K562 (cell line): ENCODE measurements at regions not wholly inside any gene's neighbourhood (a gene's known extent, or its start where the extent isn't known, plus 50 kb on each side); places are given as distances from the start of the nearest gene placed in this dataset.

ENCODE experiments used
- ATAC-seq: fragments of 200-7000 bp; cut with Tn5 transposase; 3 replicates; pipeline ENCODE4 v1.9.1; 2020; ENCODE audit warnings: moderate library complexity
- BruUV-seq: library from RNA; stranded (reverse); fragments of 400-500 nt; replicated peaks from 2 replicates; lab custom pipeline; 2021; lab: Mats Ljungman, UMichigan
- CTCF ChIA-PET: fragments of 300-600 bp; formaldehyde crosslinking; extraction: SDS; loops from one replicate; lab custom pipeline; 2021; ENCODE audit warnings: low intra/inter-chr PET ratio; lab: Yijun Ruan, JAX
- POLR2A ChIA-PET: fragments of 300-600, 350-650 bp; sonication (Branson Sonifier 250); formaldehyde crosslinking; extraction: SDS; loops from one replicate; lab custom pipeline; 2021; ENCODE audit warnings: antibody characterized with exemption, inconsistent platforms; lab: Yijun Ruan, JAX
- DNase-seq, 4 experiments: peaks; one replicate each; pipeline versions ENCODE4 v3.0.0 to v3.0.0-alpha.2; 2011 to 2018; ENCODE audit warnings: low spot score in 3 of 4, mixed read lengths in 3 of 4; ENCODE audit errors: extremely low read depth in 1 of 4
- FAIRE-seq: peaks from 2 replicates; lab custom pipeline; 2011; peaks lifted over from hg19 to GRCh38; lab: Jason Lieb, UNC
- H2AFZ ChIP-seq: 2 replicates; pipeline ENCODE4 v1.6.0; 2011; ENCODE audit warnings: low read depth, low read length, control low read depth, inconsistent platforms
- H3K27ac ChIP-seq: fragments of 200-600 bp; 3 replicates; pipeline ENCODE4 v1.8.0; 2011; ENCODE audit warnings: low read depth, mild to moderate bottlenecking, control low read depth, inconsistent platforms, low read length, moderate library complexity, mixed read lengths; ENCODE audit errors: extremely low read depth
- H3K27me3 ChIP-seq, 2 experiments: fragments of 300-600 bp in 1 of 2; 2 replicates in 1 of 2; 3 replicates in 1 of 2; pipeline versions ENCODE4 v1.6.0 to v1.8.0; 2011; ENCODE audit warnings: inconsistent platforms in 2 of 2, low read length in 2 of 2, mild to moderate bottlenecking in 1 of 2, mixed read lengths in 1 of 2, moderate library complexity in 1 of 2; ENCODE audit not compliant: control insufficient read depth in 2 of 2, insufficient read depth in 2 of 2
- H3K36me3 ChIP-seq: fragments of 300-600 bp; 3 replicates; pipeline ENCODE4 v1.8.0; 2011; ENCODE audit warnings: mild to moderate bottlenecking, low read length, inconsistent platforms; ENCODE audit not compliant: control insufficient read depth, insufficient read depth
- H3K4me1 ChIP-seq, 2 experiments: fragments of 200-600 bp in 1 of 2; replicated peaks in 1 of 2; 2 replicates in 1 of 2; 3 replicates in 1 of 2; pipeline versions ENCODE4 v1.5.1 to v1.8.0; 2011; ENCODE audit warnings: inconsistent platforms in 2 of 2, low read length in 2 of 2, mild to moderate bottlenecking in 1 of 2, mixed read lengths in 1 of 2, moderate library complexity in 1 of 2; ENCODE audit not compliant: control insufficient read depth in 2 of 2, insufficient read depth in 2 of 2
- H3K4me2 ChIP-seq: 2 replicates; pipeline ENCODE4 v1.6.1; 2011; ENCODE audit warnings: low read length, control low read depth, inconsistent platforms, mixed read lengths; ENCODE audit not compliant: insufficient read depth
- H3K4me3 ChIP-seq: fragments of 200-600 bp; sonication (generic), shearing (Covaris generic); 2 replicates; pipeline ENCODE4 v1.5.1; 2016; ENCODE audit warnings: control low read depth, inconsistent platforms
- H3K79me2 ChIP-seq: fragments of 200-600 bp; 3 replicates; pipeline ENCODE4 v1.8.0; 2011; ENCODE audit warnings: low read length, inconsistent platforms; ENCODE audit not compliant: control insufficient read depth, insufficient read depth
- H3K9ac ChIP-seq, 2 experiments: 2 replicates each; pipeline versions ENCODE4 v1.6.0 to v1.6.1; 2011; ENCODE audit warnings: low read depth in 2 of 2, low read length in 2 of 2, control low read depth in 1 of 2, inconsistent platforms in 1 of 2, mild to moderate bottlenecking in 1 of 2, mixed read lengths in 1 of 2; ENCODE audit not compliant: insufficient read depth in 1 of 2
- H3K9me1 ChIP-seq: one replicate; pipeline ENCODE4 v1.6.0; 2011; ENCODE audit warnings: inconsistent platforms, mild to moderate bottlenecking, low read length, moderate library complexity; ENCODE audit not compliant: control insufficient read depth, insufficient read depth
- H3K9me3 ChIP-seq: replicated peaks from 2 replicates; pipeline ENCODE4 v1.5.1; 2011; ENCODE audit warnings: low read depth, low read length, inconsistent platforms; ENCODE audit not compliant: control insufficient read depth, insufficient read depth
- H4K20me1 ChIP-seq: replicated peaks from 2 replicates; pipeline ENCODE4 v1.6.1; 2011; ENCODE audit warnings: low read length, inconsistent platforms, mixed read lengths; ENCODE audit not compliant: control insufficient read depth, insufficient read depth
- CXXC5 ChIP-seq: fragments of 250-450 bp; sonication (Bioruptor Pico); IDR thresholded peaks from 2 replicates; pipeline ENCODE4 v1.8.0; 2022; ENCODE audit warnings: inconsistent platforms, mild to moderate bottlenecking, moderate library complexity
- EHMT2 ChIP-seq: fragments of 450-650 bp; IDR thresholded peaks from 2 replicates; pipeline ENCODE4 v1.6.1; 2018; ENCODE audit warnings: antibody characterized with exemption
- MED1 ChIP-seq: sonication (generic); formaldehyde crosslinking; IDR thresholded peaks from 2 replicates; pipeline ENCODE4 v1.8.1; 2023; ENCODE audit warnings: missing genetic modification reagents, borderline replicate concordance
- ZFP91 ChIP-seq: sonication (generic); formaldehyde crosslinking; IDR thresholded peaks from 2 replicates; pipeline ENCODE4 v1.8.0; 2022; ENCODE audit warnings: mild to moderate bottlenecking, missing genetic modification reagents
- ZNF175 ChIP-seq: fragments of 200-800 bp; sonication (Bioruptor generic); IDR thresholded peaks from 2 replicates; pipeline ENCODE4 v1.6.1; 2016; ENCODE audit warnings: low read depth, mild to moderate bottlenecking, missing genetic modification characterization, missing compliant biosample characterization
- ZNF384 ChIP-seq: IDR thresholded peaks from 2 replicates; pipeline ENCODE4 v1.6.1; 2012; ENCODE audit warnings: low read depth, low read length, improper control_type of control experiment
- ZNF586 ChIP-seq: fragments of 450-650 bp; formaldehyde crosslinking; conservative IDR thresholded peaks from 2 replicates; pipeline ENCODE4 v1.4.0; 2020; ENCODE audit warnings: mild to moderate bottlenecking, moderate library complexity
- WGBS: fragments of 100-300 bp; shearing (Covaris generic); methylation state at CpG from one replicate; pipeline ENCODE4 v1.1.6; 2016; ENCODE audit warnings: low coverage, mixed read lengths; ENCODE audit not compliant: insufficient coverage; ENCODE audit errors: missing lambda C conversion rate; 5-methylcytosine and 5-hydroxymethylcytosine counted together
- in situ Hi-C: fragments of 300-500 bp; cut with MboI; formaldehyde crosslinking; loops from 4 replicates; pipeline ENCODE4 v1.15.0; 2018; ENCODE audit warnings: inconsistent platforms, mixed read lengths
- intact Hi-C: fragments of 100-400 bp; cut with micrococcal nuclease; formaldehyde crosslinking; loops from 2 replicates; pipeline ENCODE4 v1.14.2; 2022

GRCh38 chr12:30169839-30170591, 386.3 kb upstream of the TMTC1 start:
- Histone ChIP-seq H3K4me1 (peaks cover 0 to 3% of the 10 kb centered on the region in 2 experiments; a peak in 1 of 5 replicates), H3K9me1 (no peaks in the 10 kb centered on the region), H3K79me2 (no peaks in the 10 kb centered on the region), H3K36me3 (no peaks in the 10 kb centered on the region), H3K4me3 (no peak overlapping the region), H3K9ac (no peak overlapping the region), H4K20me1 (no peaks in the 10 kb centered on the region), H3K27ac (no peak overlapping the region), H3K27me3 (peaks cover 0 to 15% of the 10 kb centered on the region in 2 experiments; a peak in 2 of 5 replicates), H2AFZ (no peak overlapping the region), H3K9me3 (no peaks in the 10 kb centered on the region), H3K4me2 (no peak overlapping the region)
- FAIRE-seq = no peak
- in situ Hi-C loops = no loop called here
- no peak for ATAC-seq
- WGBS = 13% methylated on average over 34 of the region's 58 CpGs
- intact Hi-C loops = no loop called here
- DNase-seq = no peak
- TF ChIP-seq MED1 (CRISPR knock-in tag) (no peak), ZNF175 (CRISPR knock-in tag) (no peak), ZFP91 (CRISPR knock-in tag) (no peak), ZNF586 (no peak), CXXC5 (CRISPR knock-in tag) (no peak), EHMT2 (no peak), ZNF384 (no peak)
- POLR2A ChIA-PET = no interaction called here
- CTCF ChIA-PET = no interaction called here
- no TSS peak for BruUV-seq
